ENCODE measurements at regions not wholly inside any gene's neighbourhood (a gene's known extent, or its start where the extent isn't known, plus 50 kb on each side); places are given as distances from the start of the nearest gene placed in this dataset.
"Not testable (repeated sequence)": the region's sequence is repeated elsewhere in the genome, so short reads cannot be mapped to it uniquely, and the experiment has no call there.

GRCh38 chr6:48371226-48371625, 260.2 kb upstream of the PTCHD4 start:
- TF ChIP-seq CTCF, POLR2A, POLR2AphosphoS5 (IDR thresholded peaks at IDR 0.05): not testable (repeated sequence)
